NT2/D1 (cell line): ENCODE measurements at regions not wholly inside any gene's neighbourhood (a gene's known extent, or its start where the extent isn't known, plus 50 kb on each side); places are given as distances from the start of the nearest gene placed in this dataset.

Experiments
- DNase-seq: peaks from one replicate; pipeline ENCODE4 v3.0.0-alpha.2; 2011; ENCODE audit warnings: low read depth, low spot score
- H3K27me3 ChIP-seq: 2 replicates; pipeline ENCODE4 v1.6.0; 2011; ENCODE audit warnings: mild to moderate bottlenecking; ENCODE audit not compliant: insufficient read length, insufficient read depth
- H3K36me3 ChIP-seq: 2 replicates; pipeline ENCODE4 v1.6.1; 2011; ENCODE audit warnings: mild to moderate bottlenecking, low read length, mixed read lengths; ENCODE audit not compliant: insufficient read depth, insufficient read length
- H3K4me1 ChIP-seq: 2 replicates; pipeline ENCODE4 v1.5.1; 2011; ENCODE audit not compliant: insufficient read depth, insufficient read length
- H3K4me3 ChIP-seq: 2 replicates; pipeline ENCODE4 v1.5.1; 2011; ENCODE audit warnings: low read depth; ENCODE audit not compliant: insufficient read length
- H3K9ac ChIP-seq: 2 replicates; pipeline ENCODE4 v1.6.0; 2011; ENCODE audit warnings: low read depth; ENCODE audit not compliant: insufficient read length
- H3K9me3 ChIP-seq: 2 replicates; pipeline ENCODE4 v1.5.1; 2011; ENCODE audit warnings: mild to moderate bottlenecking, low read length; ENCODE audit not compliant: insufficient read depth
- SUZ12 ChIP-seq: IDR thresholded peaks from 2 replicates; pipeline ENCODE4 v1.6.1; 2011; ENCODE audit not compliant: insufficient read length, insufficient read depth; ENCODE audit errors: extremely low read depth
- YY1 ChIP-seq: IDR thresholded peaks from 2 replicates; pipeline ENCODE4 v1.6.1; 2011; ENCODE audit not compliant: insufficient read length, insufficient read depth
- ZNF274 ChIP-seq: IDR thresholded peaks from 2 replicates; pipeline ENCODE4 v1.6.1; 2011; ENCODE audit warnings: mild to moderate bottlenecking, low read depth, low read length

DNA sequence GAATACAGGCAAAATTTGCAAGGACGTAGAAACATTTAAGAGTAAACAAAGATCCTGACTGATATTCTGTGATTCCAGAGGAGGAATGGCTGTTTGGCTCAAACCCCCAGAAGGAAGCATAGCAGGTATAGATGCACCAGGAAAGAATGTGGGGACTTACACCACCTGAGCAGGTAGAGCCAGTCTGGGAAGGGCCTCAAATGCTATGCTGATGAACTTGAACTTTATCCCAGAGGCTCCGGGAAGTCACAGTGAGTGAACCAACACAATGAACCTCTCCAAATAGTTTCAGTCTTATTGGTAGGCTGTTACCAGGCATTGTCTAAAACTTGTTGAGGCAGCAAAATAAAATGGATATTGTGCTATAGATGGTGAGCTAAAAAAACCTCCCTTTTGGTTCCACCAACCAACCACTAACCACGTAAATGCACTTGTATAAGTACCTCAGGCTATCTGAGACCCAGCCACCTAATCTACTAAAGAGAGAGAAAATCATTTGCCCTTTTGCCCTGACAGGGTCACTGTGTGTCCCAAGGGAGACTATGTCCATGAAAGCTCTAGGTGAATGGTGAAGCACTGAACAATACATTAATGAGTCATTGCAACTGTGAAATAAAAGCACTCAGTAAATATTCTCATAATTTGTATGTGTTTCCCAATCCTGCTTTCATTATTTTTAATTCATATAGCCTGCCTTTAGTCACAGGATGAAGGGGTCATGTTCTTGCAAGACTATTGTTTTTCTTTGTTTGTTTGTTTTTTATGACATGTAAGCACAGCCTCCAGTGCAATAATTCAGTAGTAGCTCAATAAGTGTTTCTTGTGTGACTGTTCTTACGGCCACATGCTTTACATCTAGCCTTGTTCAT is 911.6 kb downstream of the EPHA4 start:
- Histone ChIP-seq H3K9ac (no peak overlapping the region), H3K36me3 (no peaks in the 10 kb centered on the region), H3K27me3 (no peaks in the 10 kb centered on the region), H3K4me1 (no peaks in the 10 kb centered on the region), H3K4me3 (no peak overlapping the region), H3K9me3 (no peaks in the 10 kb centered on the region)
- TF ChIP-seq YY1 (no peak), ZNF274 (no peak), SUZ12 (no peak)
- no peak for DNase-seq

DNA sequence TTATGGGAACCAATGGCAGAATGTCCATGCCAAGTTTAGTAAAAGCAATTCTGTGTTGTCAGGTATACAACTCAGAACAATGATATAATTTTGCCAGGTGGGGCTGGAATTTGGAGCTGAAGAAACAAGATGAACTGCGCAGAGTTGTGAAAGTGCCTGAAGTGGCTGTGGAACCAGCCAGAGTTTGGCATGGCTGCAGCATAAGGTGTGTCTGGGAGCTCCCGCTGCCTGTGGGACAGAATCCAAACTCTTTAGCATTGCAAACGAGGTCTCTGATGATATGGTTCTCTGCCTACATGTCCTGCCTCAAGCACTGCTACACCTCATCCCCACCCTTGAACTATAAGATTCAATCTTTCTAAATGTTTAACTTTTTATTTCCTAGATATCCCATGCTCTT is 909.7 kb downstream of the EPHA4 start:
- no peaks in the 10 kb centered on the region for H3K27me3 ChIP-seq
- no peak for TF ChIP-seq SUZ12
- no peak for TF ChIP-seq ZNF274
- no peak for TF ChIP-seq YY1
- no peaks in the 10 kb centered on the region for H3K36me3 ChIP-seq
- no peak for DNase-seq
- H3K4me1 ChIP-seq = no peaks in the 10 kb centered on the region
- no peak overlapping the region for H3K4me3 ChIP-seq
- no peak overlapping the region for H3K9ac ChIP-seq
- no peaks in the 10 kb centered on the region for H3K9me3 ChIP-seq

DNA sequence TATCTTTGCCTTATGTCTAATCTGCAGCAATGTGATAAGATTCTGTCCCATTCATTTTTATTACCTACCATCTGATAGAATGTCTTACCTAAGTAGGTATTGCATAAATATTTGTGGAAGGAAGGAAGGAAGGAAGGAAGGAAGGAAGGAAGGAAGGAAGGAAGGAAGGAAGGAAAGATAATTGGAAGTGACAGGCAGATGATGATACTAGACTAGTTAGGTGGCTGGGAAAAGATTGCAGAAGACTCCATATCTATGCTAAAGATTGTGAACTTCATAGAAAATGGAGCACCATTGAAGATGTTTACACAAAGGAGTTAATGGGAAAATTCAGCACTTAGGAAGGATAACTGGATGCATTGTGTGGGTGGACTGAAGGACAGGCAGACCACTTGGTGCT is 909.0 kb downstream of the EPHA4 start:
- no peak for DNase-seq
- Histone ChIP-seq H3K9ac (no peak overlapping the region), H3K4me1 (no peaks in the 10 kb centered on the region), H3K27me3 (no peaks in the 10 kb centered on the region), H3K36me3 (no peaks in the 10 kb centered on the region), H3K4me3 (no peak overlapping the region), H3K9me3 (no peaks in the 10 kb centered on the region)
- no peak for TF ChIP-seq YY1
- TF ChIP-seq ZNF274 = no peak
- TF ChIP-seq SUZ12 = no peak

DNA sequence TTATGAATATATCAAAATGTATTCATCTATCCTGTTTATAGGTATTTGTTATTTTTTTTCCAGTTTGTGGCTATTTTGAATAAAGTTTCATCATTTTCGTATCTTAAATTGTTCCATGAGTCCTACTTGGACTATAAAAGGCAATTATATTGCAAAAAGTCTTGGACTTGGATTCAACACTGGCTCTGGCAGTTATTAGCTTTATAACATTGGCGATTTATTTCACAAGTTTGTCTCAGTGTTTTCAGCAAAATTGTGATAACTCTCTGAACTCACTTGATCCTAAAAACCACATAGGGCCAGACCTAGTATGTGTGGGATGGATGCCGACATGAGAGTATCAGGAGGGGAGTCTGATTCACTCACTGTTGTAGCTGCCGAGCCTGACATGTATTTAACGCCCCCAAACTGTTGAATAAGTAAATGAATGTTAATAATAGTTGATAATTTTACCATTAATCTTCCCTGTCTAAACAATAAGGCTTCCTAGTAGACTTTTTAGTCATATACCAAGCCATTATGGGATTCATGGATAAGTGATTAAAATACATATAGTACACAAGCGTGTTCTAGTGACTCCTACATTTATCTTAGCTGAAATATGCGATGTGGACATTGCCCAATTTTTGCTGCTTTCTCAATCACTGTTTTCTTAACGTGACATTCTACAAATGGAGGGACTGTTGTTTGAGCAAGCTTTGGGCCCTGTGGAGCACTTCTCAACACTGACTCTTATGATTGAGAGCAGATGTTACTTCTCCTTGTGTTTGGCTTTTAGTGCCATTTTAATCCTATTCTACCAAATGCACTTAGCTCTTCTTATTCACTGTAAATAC is 907.6 kb downstream of the EPHA4 start:
- no peaks in the 10 kb centered on the region for H3K36me3 ChIP-seq
- TF ChIP-seq ZNF274 (no peak), SUZ12 (no peak), YY1 (no peak)
- H3K4me1 ChIP-seq = no peaks in the 10 kb centered on the region
- no peak overlapping the region for H3K9ac ChIP-seq
- H3K9me3 ChIP-seq = no peaks in the 10 kb centered on the region
- DNase-seq = no peak
- H3K4me3 ChIP-seq = no peak overlapping the region
- no peaks in the 10 kb centered on the region for H3K27me3 ChIP-seq

DNA sequence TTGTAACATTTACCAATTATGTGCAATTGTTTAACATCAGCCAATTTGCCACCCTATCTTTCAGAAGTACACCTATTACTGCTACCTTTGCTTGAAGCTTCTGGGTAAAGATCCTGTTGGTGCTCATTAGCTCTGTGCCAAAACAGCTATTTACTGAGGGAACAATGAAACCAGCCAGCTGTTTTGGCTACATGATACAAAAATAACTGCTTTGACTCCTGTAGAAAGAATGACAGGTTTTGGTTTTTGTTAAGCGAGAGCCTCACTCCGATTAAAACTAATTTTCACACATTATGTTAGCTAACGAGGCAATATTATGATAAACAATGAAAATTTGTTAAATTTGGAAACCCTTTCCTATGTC is 907.0 kb downstream of the EPHA4 start:
- Histone ChIP-seq H3K4me1 (no peaks in the 10 kb centered on the region), H3K9me3 (no peaks in the 10 kb centered on the region), H3K27me3 (no peaks in the 10 kb centered on the region), H3K4me3 (no peak overlapping the region), H3K9ac (no peak overlapping the region), H3K36me3 (no peaks in the 10 kb centered on the region)
- no peak for DNase-seq
- no peak for TF ChIP-seq ZNF274
- no peak for TF ChIP-seq SUZ12
- no peak for TF ChIP-seq YY1

DNA sequence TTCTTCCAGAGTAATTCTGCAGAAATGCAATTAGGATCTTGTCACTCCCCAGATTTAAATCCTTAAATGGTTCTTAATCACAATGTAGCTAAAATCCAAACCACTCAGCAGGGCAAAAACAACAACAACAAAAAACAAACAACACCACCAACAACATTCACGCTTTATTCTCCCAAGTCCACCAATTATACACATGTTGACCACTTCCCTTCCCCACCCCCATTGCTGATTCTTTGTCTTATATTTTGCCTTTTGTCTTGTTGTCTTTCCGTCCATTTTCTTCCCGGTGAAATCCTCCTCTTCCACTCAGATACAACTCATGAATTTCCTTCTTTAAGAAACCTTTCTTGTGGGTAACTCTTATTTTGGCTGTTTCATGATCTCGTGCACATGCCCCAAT is 902.8 kb downstream of the EPHA4 start:
- H3K9ac ChIP-seq = no peak overlapping the region
- no peaks in the 10 kb centered on the region for H3K27me3 ChIP-seq
- TF ChIP-seq ZNF274 (no peak), YY1 (no peak), SUZ12 (no peak)
- DNase-seq = no peak
- H3K36me3 ChIP-seq = no peaks in the 10 kb centered on the region
- H3K4me1 ChIP-seq = no peaks in the 10 kb centered on the region
- H3K9me3 ChIP-seq = no peaks in the 10 kb centered on the region
- H3K4me3 ChIP-seq = no peak overlapping the region

DNA sequence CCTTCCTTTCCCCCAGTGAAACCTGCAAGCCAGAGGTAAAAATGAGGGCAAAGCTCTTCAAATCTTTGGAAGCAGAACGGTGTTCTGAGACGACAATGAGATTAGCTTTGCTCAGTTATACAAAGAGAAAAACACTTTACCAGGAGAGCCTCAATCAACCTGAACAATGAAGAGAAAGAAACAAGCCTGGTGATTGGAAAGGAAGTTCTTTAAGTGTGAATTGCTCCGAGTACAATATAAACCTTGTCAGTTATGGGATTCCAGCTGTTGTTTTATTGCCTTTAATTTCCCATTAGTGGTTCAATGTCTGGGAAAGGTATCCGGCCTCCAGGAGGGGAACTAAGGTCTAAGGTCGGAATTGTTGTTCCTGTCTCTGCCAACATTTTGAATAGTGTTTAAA is 901.6 kb downstream of the EPHA4 start:
- DNase-seq = no peak
- H3K36me3 ChIP-seq = no peaks in the 10 kb centered on the region
- no peaks in the 10 kb centered on the region for H3K9me3 ChIP-seq
- H3K4me3 ChIP-seq = no peak overlapping the region
- no peak overlapping the region for H3K9ac ChIP-seq
- no peaks in the 10 kb centered on the region for H3K27me3 ChIP-seq
- TF ChIP-seq YY1 (no peak), SUZ12 (no peak), ZNF274 (no peak)
- no peaks in the 10 kb centered on the region for H3K4me1 ChIP-seq
